Activated naive CD4-positive, alpha-beta T cell treated with anti-CD3 and anti-CD28 coated beads, Interleukin-2, amount 10 ng/mL, durations not matched to agents 7 days and 5 days (primary cell): ENCODE measurements at regions not wholly inside any gene's neighbourhood (a gene's known extent, or its start where the extent isn't known, plus 50 kb on each side); places are given as distances from the start of the nearest gene placed in this dataset.

Experiments
- CTCF ChIA-PET: fragments of 350-600 bp; sonication (Branson Sonifier 250); formaldehyde crosslinking; loops from one replicate; lab custom pipeline; 2021; ENCODE audit warnings: antibody characterized with exemption; lab: Charles Lee
- DNase-seq: peaks from one replicate; pipeline ENCODE4 v3.0.0-alpha.2; 2020
- H3K27ac Mint-ChIP-seq: one replicate; pipeline ENCODE4 v1.8.0; 2021; ENCODE audit warnings: mild to moderate bottlenecking, moderate library complexity, mixed read lengths
- H3K27me3 Mint-ChIP-seq: one replicate; pipeline ENCODE4 v1.8.0; 2021; ENCODE audit warnings: mild to moderate bottlenecking, mixed read lengths
- H3K36me3 Mint-ChIP-seq: one replicate; pipeline ENCODE4 v1.8.0; 2021; ENCODE audit warnings: mixed read lengths
- H3K4me1 Mint-ChIP-seq: one replicate; pipeline ENCODE4 v1.8.0; 2021; ENCODE audit warnings: mixed read lengths
- H3K4me3 Mint-ChIP-seq: one replicate; pipeline ENCODE4 v1.8.0; 2021; ENCODE audit warnings: mild to moderate bottlenecking, moderate library complexity, mixed read lengths
- H3K9me3 Mint-ChIP-seq: one replicate; pipeline ENCODE4 v1.8.0; 2021; ENCODE audit warnings: mixed read lengths

DNA sequence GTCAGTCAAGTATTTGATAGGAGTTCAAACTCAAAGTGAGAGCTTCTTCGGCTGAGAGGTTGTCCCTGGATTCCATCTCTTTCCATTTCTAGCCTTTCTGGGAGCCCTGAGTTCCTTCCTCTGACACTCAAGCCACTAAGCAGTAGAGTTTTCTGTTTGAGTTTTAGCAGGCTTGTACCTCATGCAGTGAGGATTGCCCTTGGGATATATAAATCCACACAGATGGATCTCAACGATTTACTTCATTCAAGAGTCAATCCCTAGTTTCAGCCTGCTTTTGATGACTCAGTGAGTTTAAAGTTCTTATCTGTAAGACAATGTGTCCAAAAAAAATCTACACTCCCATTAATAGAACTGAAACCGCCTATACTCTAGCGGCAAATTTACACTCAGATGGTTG is 2240.9 kb upstream of the WWC1 start:
- no peak for DNase-seq
- Mint-ChIP-seq H3K9me3 (peaks cover 7% of the 10 kb centered on the region), H3K27me3 (no peaks in the 10 kb centered on the region), H3K4me3 (no peak overlapping the region), H3K4me1 (no peaks in the 10 kb centered on the region), H3K36me3 (no peaks in the 10 kb centered on the region), H3K27ac (no peak overlapping the region)
- CTCF ChIA-PET, result no interaction called here

DNA sequence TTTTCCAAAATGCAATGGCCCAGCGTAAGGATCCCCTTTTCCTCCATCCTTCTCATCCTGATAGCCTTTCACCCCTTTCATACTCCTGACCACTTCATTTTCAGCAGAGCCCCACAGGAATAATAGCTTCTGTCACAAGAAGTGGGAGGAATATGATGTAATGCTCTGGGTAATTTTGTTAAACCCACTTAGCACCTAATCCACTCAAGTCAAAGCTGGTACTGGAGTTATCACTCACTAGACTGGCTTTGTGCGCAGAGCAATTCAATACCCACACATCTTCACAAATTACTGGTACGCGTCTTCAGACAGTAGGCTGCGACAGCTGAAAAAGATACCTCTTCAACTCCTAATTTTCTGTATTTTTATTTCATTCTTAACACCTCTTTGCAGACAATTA is 2232.8 kb upstream of the WWC1 start:
- H3K4me1 Mint-ChIP-seq, result no peaks in the 10 kb centered on the region
- no peaks in the 10 kb centered on the region for H3K36me3 Mint-ChIP-seq
- peaks cover 8% of the 10 kb centered on the region for H3K9me3 Mint-ChIP-seq
- DNase-seq, result no peak
- CTCF ChIA-PET, result no interaction called here
- H3K27me3 Mint-ChIP-seq, result no peaks in the 10 kb centered on the region
- H3K27ac Mint-ChIP-seq, result no peak overlapping the region
- no peak overlapping the region for H3K4me3 Mint-ChIP-seq

DNA sequence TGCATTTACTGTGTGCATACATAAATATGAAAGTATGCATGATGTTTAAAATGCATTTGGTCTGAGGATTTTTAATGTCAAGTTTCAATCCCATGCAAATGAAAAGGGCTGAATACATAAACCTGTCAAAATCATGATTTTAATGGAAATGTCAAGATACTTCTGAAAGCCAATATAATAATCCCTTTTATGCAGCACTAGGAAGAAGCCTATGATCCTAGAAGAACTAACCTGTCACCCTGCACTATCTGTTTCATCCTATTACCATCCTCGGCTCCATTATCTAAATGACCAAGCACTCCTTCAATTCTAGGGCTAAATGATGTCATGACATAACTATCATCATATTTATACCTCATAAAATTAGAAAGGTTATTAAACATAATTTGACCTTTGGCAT is 2229.4 kb upstream of the WWC1 start:
- no peaks in the 10 kb centered on the region for H3K36me3 Mint-ChIP-seq
- H3K4me3 Mint-ChIP-seq, result no peak overlapping the region
- DNase-seq, result no peak
- no peaks in the 10 kb centered on the region for H3K9me3 Mint-ChIP-seq
- no peaks in the 10 kb centered on the region for H3K27me3 Mint-ChIP-seq
- no peaks in the 10 kb centered on the region for H3K4me1 Mint-ChIP-seq
- no peak overlapping the region for H3K27ac Mint-ChIP-seq
- CTCF ChIA-PET, result no interaction called here

DNA sequence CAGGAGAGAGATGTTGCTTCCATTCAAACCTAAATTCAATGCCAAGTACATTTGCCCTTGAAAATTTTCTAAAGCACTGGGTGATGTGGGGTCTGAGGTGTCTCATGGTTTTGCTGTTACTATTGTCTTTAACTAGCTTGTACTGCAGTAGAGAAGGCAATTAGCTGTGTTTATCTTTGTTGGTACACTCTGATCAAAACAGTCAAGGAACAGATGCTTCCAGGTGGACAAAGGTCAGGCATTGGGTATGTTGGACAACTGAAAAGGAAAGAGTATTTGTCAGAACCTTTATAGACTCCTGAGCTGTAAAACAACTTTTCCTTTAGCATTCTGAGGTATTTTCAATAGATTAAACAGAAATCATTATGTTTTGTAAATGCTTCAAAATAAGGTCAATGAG is 2228.7 kb upstream of the WWC1 start:
- no peaks in the 10 kb centered on the region for H3K9me3 Mint-ChIP-seq
- DNase-seq, result no peak
- no peak overlapping the region for H3K4me3 Mint-ChIP-seq
- no peaks in the 10 kb centered on the region for H3K27me3 Mint-ChIP-seq
- H3K4me1 Mint-ChIP-seq, result no peaks in the 10 kb centered on the region
- no peak overlapping the region for H3K27ac Mint-ChIP-seq
- CTCF ChIA-PET, result no interaction called here
- no peaks in the 10 kb centered on the region for H3K36me3 Mint-ChIP-seq

DNA sequence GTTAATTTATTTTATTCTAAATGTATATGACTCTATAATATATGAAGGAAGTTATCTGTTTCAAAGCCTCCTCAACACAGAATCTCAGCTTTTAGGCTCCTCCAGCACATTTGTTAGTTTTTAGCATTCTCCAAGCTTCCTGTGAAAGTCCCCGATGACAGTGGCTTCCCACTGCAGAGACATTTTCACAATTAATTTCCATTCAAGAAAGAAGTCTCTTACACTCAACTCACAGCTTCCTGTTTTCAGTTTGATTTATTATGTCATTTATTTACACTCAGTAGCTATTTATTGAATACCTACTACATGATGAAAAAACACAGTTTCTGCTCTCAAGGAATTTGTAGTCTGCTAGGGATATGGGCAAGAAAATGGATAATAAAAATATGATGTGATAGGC is 2228.2 kb upstream of the WWC1 start:
- Mint-ChIP-seq H3K4me1 (no peaks in the 10 kb centered on the region), H3K27me3 (no peaks in the 10 kb centered on the region), H3K27ac (no peak overlapping the region), H3K4me3 (no peak overlapping the region), H3K9me3 (peaks cover 4% of the 10 kb centered on the region), H3K36me3 (no peaks in the 10 kb centered on the region)
- CTCF ChIA-PET, result no interaction called here
- no peak for DNase-seq

DNA sequence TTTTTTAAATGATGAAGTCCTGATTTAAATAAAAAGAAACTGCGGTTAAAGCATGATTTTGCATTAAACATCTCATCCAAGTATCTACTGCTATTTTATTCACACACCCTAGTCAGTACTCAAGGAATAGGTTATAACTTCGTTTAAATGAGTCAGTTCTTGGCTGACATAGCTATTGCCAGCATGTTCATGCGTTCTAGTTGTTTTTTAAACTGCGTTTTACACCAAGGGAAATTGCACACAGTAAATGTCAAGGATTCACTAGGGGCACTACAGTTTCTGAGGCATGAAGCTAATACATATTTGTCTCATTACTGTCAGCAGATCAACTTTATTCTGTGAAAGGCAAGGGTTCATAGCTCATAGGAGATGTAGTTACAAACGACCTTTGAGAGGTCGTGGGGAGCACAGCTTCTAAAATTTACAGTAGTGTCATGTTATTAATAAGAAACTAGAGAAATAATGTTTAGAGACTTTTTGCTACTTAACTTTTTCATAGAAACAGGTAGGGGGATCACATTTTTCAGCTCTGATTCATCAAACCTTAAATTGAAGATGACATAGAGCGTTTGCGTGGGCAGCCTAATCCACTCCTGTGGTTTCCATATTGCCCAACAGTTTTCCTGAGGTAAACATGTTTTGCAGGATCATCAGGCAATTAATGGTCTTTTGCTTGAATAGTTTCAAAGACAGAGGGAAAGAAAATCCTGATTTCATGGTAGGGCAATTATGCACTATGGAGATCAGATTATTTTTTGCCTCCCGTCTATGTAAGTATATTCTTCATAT is 2222.7 kb upstream of the WWC1 start:
- peaks cover 10% of the 10 kb centered on the region for H3K9me3 Mint-ChIP-seq
- H3K4me1 Mint-ChIP-seq, result no peaks in the 10 kb centered on the region
- H3K4me3 Mint-ChIP-seq, result no peak overlapping the region
- H3K27me3 Mint-ChIP-seq, result no peaks in the 10 kb centered on the region
- CTCF ChIA-PET, result no interaction called here
- H3K27ac Mint-ChIP-seq, result no peak overlapping the region
- H3K36me3 Mint-ChIP-seq, result no peaks in the 10 kb centered on the region
- DNase-seq, result no peak

DNA sequence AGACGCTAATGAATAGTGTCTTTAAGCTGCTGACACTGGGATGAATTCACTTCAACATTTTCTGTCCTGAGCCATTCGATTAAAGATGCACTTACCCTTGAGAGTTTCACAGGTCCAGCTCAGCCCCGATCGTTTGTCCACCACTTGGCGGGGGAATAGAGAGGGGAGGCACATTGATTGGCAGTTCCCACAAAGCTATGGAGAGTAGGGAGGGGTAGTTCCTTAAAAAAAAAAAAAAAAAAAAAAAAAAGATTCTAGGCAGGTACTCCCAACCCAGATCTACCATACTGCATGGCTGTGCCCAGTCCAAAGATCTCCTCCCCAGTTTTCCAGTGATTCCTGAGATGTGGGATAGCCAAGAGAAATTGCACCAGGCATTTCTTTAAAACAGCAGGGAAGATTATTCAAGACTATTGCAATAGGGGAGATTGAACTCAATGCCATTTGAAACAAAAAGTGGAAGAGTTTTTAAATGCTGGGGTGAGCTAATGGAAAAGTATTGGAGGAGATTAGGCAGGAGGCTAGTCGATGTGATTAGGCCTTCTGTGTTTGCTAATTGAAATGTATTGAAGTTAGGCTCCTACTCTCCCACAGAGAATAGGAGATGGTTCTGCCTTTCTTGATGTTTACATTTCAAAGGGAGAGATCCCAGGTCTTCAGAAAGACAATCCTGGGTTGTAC is 2217.4 kb upstream of the WWC1 start:
- no peaks in the 10 kb centered on the region for H3K27me3 Mint-ChIP-seq
- CTCF ChIA-PET, result no interaction called here
- peaks cover 10% of the 10 kb centered on the region for H3K9me3 Mint-ChIP-seq
- H3K36me3 Mint-ChIP-seq, result no peaks in the 10 kb centered on the region
- DNase-seq, result no peak
- H3K27ac Mint-ChIP-seq, result no peak overlapping the region
- H3K4me1 Mint-ChIP-seq, result no peaks in the 10 kb centered on the region
- no peak overlapping the region for H3K4me3 Mint-ChIP-seq

DNA sequence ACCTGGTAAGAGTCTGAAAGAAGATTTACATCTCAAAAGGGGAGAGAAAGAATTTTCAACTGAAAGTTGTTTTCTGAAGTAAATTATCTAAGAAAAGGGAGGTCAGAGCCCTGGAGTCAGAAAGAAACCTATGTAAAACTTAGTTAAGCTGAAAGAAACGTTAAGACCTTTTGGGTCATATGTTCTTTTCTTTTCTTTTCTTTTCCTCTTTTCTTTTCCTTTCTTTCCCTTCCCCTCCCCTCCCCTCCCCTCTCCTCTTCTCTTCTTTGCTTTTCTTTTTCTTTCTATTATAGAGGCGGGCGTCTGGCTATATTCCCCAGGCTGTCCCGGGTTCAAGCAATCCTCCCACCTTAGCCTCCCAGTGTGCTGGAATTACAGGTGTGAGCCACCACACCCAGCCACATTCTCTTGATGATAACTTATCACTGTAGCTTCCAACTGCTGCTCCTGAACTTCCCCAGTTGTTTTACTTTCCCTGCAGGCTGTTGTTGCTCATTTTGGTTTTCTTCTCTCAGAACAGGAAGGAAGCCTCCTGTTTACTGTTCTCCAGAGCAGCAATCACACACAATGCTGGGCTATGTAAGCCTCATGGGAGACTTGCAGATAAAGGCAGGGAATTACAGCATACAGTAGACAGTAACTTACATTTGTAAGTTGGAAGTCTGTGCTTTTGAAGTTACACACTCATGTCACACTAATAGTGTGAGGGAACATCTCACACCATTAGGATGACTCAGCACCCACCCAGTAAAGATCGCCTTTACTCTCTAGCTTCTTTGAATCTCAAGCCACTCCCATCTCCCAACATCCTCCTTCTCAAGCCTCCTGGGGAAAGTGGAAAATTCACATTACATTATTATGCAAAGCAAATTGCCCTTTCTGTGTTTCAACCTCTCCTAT is 2216.6 kb upstream of the WWC1 start:
- DNase-seq, result no peak
- H3K4me3 Mint-ChIP-seq, result no peak overlapping the region
- peaks cover 10% of the 10 kb centered on the region for H3K9me3 Mint-ChIP-seq
- H3K27me3 Mint-ChIP-seq, result no peaks in the 10 kb centered on the region
- CTCF ChIA-PET, result no interaction called here
- H3K4me1 Mint-ChIP-seq, result no peaks in the 10 kb centered on the region
- H3K27ac Mint-ChIP-seq, result no peak overlapping the region
- H3K36me3 Mint-ChIP-seq, result no peaks in the 10 kb centered on the region

DNA sequence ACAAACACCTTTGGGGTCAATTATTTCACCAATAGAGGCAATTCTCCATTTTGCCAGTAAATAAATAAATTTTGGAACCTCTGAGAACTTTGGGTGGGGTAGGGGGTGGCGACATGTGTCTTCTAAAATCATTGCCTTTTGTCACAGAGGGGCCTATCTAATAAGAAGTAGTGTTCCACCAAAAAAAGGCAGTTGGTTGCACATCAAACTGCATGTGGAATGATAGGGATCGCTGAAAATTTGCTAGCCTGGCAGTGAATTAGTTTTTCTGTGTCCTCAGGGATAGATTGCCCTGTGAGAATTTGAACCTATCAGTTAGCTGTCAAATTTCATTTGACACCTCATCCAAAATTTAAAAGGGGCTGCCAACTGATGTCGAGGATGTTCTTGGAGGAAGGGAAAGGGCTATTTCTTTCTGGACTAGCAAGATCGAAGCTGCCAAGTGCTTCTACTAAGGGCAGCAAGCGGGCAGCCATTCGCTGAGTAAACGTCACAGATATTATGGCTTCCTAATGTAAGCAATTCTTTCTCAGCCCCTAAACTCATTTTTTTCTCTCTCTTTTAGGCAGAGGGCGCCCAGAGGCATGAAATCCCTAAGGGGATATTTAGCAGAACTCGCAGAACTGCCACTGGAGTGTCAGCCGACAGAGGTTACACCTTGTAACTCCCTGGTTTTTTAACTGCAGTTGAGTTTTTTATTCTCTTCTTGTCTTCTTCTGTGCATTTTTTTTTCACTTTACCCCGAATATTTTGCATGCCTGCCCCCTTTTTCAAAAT is 2208.1 kb upstream of the WWC1 start:
- CTCF ChIA-PET, result no interaction called here
- no peak overlapping the region for H3K4me3 Mint-ChIP-seq
- peaks cover 13% of the 10 kb centered on the region for H3K9me3 Mint-ChIP-seq
- DNase-seq, result no peak
- H3K27ac Mint-ChIP-seq, result no peak overlapping the region
- H3K36me3 Mint-ChIP-seq, result no peaks in the 10 kb centered on the region
- no peaks in the 10 kb centered on the region for H3K4me1 Mint-ChIP-seq
- H3K27me3 Mint-ChIP-seq, result no peaks in the 10 kb centered on the region

DNA sequence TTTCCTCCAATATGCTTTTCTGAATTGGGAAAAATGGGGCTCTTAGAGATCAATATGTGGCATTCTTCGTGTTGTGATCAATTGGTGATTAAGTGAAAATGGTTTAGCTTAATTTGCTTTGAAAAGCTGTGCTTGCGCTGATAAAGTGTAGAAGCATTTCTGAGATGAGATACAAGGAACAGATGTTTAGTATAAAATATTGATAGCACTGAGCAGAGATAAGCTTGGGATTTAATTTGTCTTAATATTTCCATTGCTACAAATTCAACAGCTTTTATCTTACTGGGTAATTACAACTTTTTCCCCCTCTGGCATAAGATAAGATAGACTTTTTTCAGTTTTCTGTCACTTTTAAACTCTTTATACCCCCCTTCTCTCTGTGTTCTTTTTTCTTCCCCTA is 2204.9 kb upstream of the WWC1 start:
- Mint-ChIP-seq H3K27me3 (no peaks in the 10 kb centered on the region), H3K4me1 (no peaks in the 10 kb centered on the region), H3K36me3 (no peaks in the 10 kb centered on the region), H3K4me3 (no peak overlapping the region), H3K9me3 (peaks cover 10% of the 10 kb centered on the region), H3K27ac (no peak overlapping the region)
- no peak for DNase-seq
- CTCF ChIA-PET, result no interaction called here

DNA sequence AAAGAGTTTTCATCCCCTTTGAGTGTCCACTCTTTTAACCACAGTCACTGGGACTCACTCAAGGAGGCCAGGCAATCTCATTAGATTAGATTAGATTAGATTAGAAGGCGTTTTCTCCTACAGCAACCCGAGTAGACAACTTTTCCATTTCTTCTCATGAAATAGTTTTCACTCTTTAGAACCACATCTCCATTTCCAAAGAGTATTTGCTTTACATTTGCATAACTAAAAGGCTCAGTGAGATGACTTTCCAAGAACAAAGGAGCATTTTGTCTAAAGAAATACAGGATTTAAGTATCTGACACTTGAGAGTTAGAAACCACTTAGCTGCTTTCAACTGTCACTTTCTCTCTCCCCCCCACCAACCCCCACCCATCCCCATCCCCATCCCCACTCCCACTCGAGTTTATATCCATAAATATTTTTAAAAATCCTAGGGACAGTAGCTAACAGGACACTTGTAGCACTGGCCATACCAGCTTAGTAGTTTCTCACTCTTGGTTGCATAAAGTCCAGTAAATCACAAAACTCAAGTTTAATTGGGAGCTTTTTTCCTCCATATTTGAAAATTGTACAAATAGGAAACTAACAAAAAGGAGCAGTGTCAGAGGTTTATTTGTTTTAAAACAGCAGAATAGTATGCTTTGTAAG is 2202.9 kb upstream of the WWC1 start:
- H3K36me3 Mint-ChIP-seq, result no peaks in the 10 kb centered on the region
- H3K9me3 Mint-ChIP-seq, result peaks cover 7% of the 10 kb centered on the region
- H3K4me1 Mint-ChIP-seq, result no peaks in the 10 kb centered on the region
- no peaks in the 10 kb centered on the region for H3K27me3 Mint-ChIP-seq
- H3K27ac Mint-ChIP-seq, result no peak overlapping the region
- CTCF ChIA-PET, result no interaction called here
- DNase-seq, result no peak
- H3K4me3 Mint-ChIP-seq, result no peak overlapping the region

DNA sequence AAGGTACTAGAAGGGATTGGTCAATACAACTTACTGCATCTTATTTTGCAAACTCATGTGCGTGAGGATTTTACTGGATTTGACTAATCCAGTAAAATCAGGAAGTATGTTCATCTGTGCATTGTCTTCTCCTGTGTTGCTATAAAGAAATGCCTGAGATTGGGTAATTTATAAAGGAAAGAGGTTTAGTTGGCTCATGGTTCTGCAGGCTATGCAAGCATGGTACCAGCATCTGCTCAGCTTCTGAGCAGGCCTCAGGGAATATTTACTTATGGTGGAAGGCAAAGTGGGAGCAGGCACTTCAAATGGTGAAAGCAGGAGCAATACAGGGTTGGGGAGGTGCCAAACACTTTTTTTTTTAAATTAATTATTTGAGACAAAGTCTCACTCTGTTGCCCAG is 2199.5 kb upstream of the WWC1 start:
- Mint-ChIP-seq H3K4me1 (no peaks in the 10 kb centered on the region), H3K27me3 (no peaks in the 10 kb centered on the region), H3K9me3 (peaks cover 5% of the 10 kb centered on the region), H3K27ac (no peak overlapping the region), H3K4me3 (no peak overlapping the region), H3K36me3 (no peaks in the 10 kb centered on the region)
- no peak for DNase-seq
- CTCF ChIA-PET, result no interaction called here

DNA sequence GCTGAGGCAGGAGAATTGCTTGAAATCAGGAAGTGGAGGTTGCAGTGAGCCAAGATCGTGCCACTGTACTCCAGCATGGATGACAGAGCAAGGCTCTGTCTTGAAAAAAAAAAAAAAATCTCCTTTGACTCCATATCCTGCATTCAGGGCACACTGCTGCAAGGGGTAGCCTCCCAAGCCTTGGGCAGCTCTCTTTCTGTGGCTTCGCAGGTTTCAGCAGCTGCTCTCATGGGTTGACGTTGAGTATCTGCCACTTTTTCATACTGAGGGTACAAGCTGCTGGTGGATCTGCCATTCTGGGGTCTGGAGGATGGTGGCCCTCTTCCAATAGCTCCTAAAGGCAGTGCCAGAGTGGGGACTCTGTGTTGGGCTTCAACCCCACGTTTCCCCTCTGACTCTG is 2198.1 kb upstream of the WWC1 start:
- no peak for DNase-seq
- CTCF ChIA-PET, result no interaction called here
- Mint-ChIP-seq H3K36me3 (no peaks in the 10 kb centered on the region), H3K27me3 (no peaks in the 10 kb centered on the region), H3K4me3 (no peak overlapping the region), H3K4me1 (no peaks in the 10 kb centered on the region), H3K27ac (no peak overlapping the region), H3K9me3 (peaks cover 5% of the 10 kb centered on the region)

DNA sequence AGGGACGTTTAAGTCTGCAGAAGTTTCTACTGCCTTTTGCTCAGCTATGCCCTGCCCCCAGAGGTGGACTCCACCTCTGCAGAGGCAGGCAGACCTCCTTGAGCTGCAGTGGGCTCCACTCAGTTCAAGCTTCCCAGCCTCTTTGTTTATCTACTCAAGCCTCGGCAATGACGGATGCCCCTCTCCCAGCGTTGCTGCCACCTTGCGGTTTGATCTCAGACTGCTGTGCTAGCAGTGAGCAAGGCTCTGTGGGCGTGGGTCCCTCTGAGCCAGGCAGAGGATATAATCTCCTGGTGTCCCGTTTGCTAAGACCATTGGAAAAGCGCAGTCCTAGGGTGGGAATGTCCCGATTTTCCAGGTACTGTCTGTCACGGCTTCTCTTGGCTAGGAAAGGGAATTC is 2188.5 kb upstream of the WWC1 start:
- H3K4me3 Mint-ChIP-seq, result no peak overlapping the region
- H3K4me1 Mint-ChIP-seq, result no peaks in the 10 kb centered on the region
- DNase-seq, result no peak
- CTCF ChIA-PET, result no interaction called here
- H3K27ac Mint-ChIP-seq, result no peak overlapping the region
- no peaks in the 10 kb centered on the region for H3K27me3 Mint-ChIP-seq
- H3K36me3 Mint-ChIP-seq, result no peaks in the 10 kb centered on the region
- H3K9me3 Mint-ChIP-seq, result peaks cover 10% of the 10 kb centered on the region
